A673 (cell line): ENCODE measurements at regions not wholly inside any gene's neighbourhood (a gene's known extent, or its start where the extent isn't known, plus 50 kb on each side); places are given as distances from the start of the nearest gene placed in this dataset.

Experiments used
- BruUV-seq: library from RNA; stranded (reverse); fragments of 400-500 nt; replicated peaks from 2 replicates; lab custom pipeline; 2021; lab: Mats Ljungman, UMichigan
- CTCF ChIA-PET: fragments of 300-600 bp; sonication (Branson Sonifier 250); formaldehyde crosslinking; loops from one replicate; lab custom pipeline; 2022; ENCODE audit warnings: antibody characterized with exemption; lab: Charles Lee
- POLR2A ChIA-PET: fragments of 300-600 bp; sonication (Branson Sonifier 250); formaldehyde crosslinking; loops from one replicate; lab custom pipeline; 2022; ENCODE audit warnings: antibody characterized with exemption; ENCODE audit not compliant: low non-redundant PET; lab: Charles Lee
- DNase-seq: peaks from one replicate; pipeline ENCODE4 v3.0.0-alpha.2; 2015; ENCODE audit warnings: low spot score
- H3K27ac ChIP-seq: fragments of 200-600 bp; sonication (generic); 2 replicates; pipeline ENCODE4 v1.5.1; 2016; ENCODE audit warnings: mixed run types, low read depth, mild to moderate bottlenecking, mixed read lengths, antibody characterized with exemption, low read length; ENCODE audit not compliant: poor library complexity, severe bottlenecking
- H3K27me3 ChIP-seq: fragments of 200-600 bp; sonication (generic); replicated peaks from 2 replicates; pipeline ENCODE4 v1.6.1; 2017; ENCODE audit warnings: mixed run types, low read depth, mild to moderate bottlenecking, mixed read lengths, antibody characterized with exemption, low read length; ENCODE audit not compliant: insufficient read depth, poor library complexity
- H3K36me3 ChIP-seq: fragments of 200-600 bp; sonication (generic); 2 replicates; pipeline ENCODE4 v1.6.1; 2016; ENCODE audit warnings: mixed run types, mild to moderate bottlenecking, mixed read lengths, antibody characterized with exemption, low read length; ENCODE audit not compliant: insufficient read depth, poor library complexity, severe bottlenecking
- H3K4me1 ChIP-seq: fragments of 200-600 bp; sonication (generic); 2 replicates; pipeline ENCODE4 v1.6.1; 2017; ENCODE audit warnings: mixed run types, mild to moderate bottlenecking, mixed read lengths, antibody characterized with exemption, low read length; ENCODE audit not compliant: insufficient read depth, poor library complexity, severe bottlenecking
- H3K4me3 ChIP-seq: fragments of 200-600 bp; sonication (generic); 2 replicates; pipeline ENCODE4 v1.5.1; 2016; ENCODE audit warnings: low read depth, mixed run types, mild to moderate bottlenecking, mixed read lengths, low read length; ENCODE audit not compliant: poor library complexity, severe bottlenecking
- H3K9me3 ChIP-seq: fragments of 200-600 bp; sonication (generic); 2 replicates; pipeline ENCODE4 v1.6.1; 2016; ENCODE audit warnings: mixed run types, low read depth, mild to moderate bottlenecking, mixed read lengths, antibody characterized with exemption, low read length; ENCODE audit not compliant: poor library complexity, severe bottlenecking
- CTCF ChIP-seq: fragments of 300-800, 200-600 bp; sonication (generic); conservative IDR thresholded peaks from 2 replicates; pipeline ENCODE4 v1.5.1; 2017; ENCODE audit warnings: low read depth, mild to moderate bottlenecking, antibody characterized with exemption, low read length, moderate library complexity, mixed read lengths
- EZH2 ChIP-seq: fragments of 200-600 bp; sonication (generic); IDR thresholded peaks from 2 replicates; pipeline ENCODE4 v1.6.1; 2017; ENCODE audit warnings: borderline replicate concordance, low read depth, mild to moderate bottlenecking, mixed read lengths, antibody characterized with exemption, low read length; ENCODE audit not compliant: poor library complexity, severe bottlenecking
- intact Hi-C: fragments of 100-400 bp; cut with micrococcal nuclease; formaldehyde crosslinking; loops from one replicate; pipeline ENCODE4 v1.10.0; 2022; ENCODE audit not compliant: unreplicated experiment

- no TSS peak for BruUV-seq
- DNase-seq = no peak
- H3K27ac ChIP-seq = no peak overlapping the region
- no peaks in the 10 kb centered on the region for H3K9me3 ChIP-seq
- H3K27me3 ChIP-seq = no peaks in the 10 kb centered on the region
- ChIA-PET CTCF (no interaction called here), POLR2A (no interaction called here)
- H3K4me3 ChIP-seq = no peak overlapping the region
- H3K4me1 ChIP-seq = peaks cover 20% of the 10 kb centered on the region
- intact Hi-C loops = no loop called here
- TF ChIP-seq EZH2 = no peak
- TF ChIP-seq CTCF = no peak
- H3K36me3 ChIP-seq = no peaks in the 10 kb centered on the region
Measured at GRCh38 chr14:22463763-22464173, 125.3 kb downstream of the DAD1 start.

DNA sequence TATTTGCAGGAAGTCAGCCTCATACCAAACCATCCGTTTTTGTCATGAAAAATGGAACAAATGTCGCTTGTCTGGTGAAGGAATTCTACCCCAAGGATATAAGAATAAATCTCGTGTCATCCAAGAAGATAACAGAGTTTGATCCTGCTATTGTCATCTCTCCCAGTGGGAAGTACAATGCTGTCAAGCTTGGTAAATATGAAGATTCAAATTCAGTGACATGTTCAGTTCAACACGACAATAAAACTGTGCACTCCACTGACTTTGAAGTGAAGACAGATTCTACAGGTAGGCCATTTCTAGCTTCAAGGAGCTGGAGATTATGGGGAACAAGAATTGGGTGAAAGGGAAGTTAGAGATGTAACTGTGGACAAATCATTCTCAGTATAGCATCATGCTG lies 126.1 kb downstream of the DAD1 start:
- peaks cover 20% of the 10 kb centered on the region for H3K4me1 ChIP-seq
- no peak overlapping the region for H3K27ac ChIP-seq
- DNase-seq = no peak
- no TSS peak for BruUV-seq
- no peaks in the 10 kb centered on the region for H3K36me3 ChIP-seq
- intact Hi-C loops = no loop called here
- TF ChIP-seq CTCF (no peak), EZH2 (no peak)
- H3K9me3 ChIP-seq = no peaks in the 10 kb centered on the region
- no peaks in the 10 kb centered on the region for H3K27me3 ChIP-seq
- H3K4me3 ChIP-seq = no peak overlapping the region
- ChIA-PET POLR2A (no interaction called here), CTCF (no interaction called here)

DNA sequence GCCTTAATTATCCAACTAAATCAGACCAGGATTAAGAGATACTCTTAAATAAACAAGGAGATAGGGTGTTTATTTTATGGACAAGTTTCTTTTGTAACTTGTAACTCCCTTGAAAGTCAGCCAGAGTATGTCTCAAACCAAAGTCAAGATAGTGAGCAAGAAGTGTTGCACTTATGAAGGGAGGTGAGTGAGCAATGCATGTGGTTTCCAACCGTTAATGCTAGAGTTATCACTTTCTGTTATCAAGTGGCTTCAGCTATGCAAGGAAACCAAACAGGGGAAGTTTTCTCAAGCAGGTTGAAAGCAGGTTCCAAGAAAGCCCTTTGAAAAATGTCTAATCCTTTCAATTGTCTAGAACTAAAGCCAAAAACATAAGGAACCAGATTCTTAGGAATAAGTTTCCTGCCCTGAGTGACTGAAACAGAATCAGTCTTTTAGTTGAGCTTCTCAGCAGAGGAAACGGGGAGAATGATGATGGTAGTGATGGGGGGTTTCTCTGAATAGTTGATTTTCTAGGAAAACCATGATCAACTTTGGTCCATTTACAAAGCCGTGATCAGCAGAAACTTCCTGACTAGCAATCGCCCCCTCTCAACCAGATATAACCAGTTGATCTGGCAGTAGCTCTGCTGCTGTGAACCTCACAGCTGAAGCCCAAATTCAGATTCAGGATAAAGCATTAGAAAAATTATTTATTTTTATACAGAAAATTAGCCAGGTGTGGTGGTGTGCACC lies 128.4 kb downstream of the DAD1 start:
- CTCF ChIA-PET = no interaction called here
- BruUV-seq = no TSS peak
- no peak overlapping the region for H3K4me3 ChIP-seq
- TF ChIP-seq EZH2 = no peak
- no peak for TF ChIP-seq CTCF
- no peaks in the 10 kb centered on the region for H3K9me3 ChIP-seq
- intact Hi-C loops = no loop called here
- H3K27ac ChIP-seq = no peak overlapping the region
- POLR2A ChIA-PET = no interaction called here
- no peaks in the 10 kb centered on the region for H3K36me3 ChIP-seq
- peaks cover 6% of the 10 kb centered on the region for H3K4me1 ChIP-seq
- no peaks in the 10 kb centered on the region for H3K27me3 ChIP-seq
- DNase-seq = no peak
